AG09319 (cell line): ENCODE measurements at regions not wholly inside any gene's neighbourhood (a gene's known extent, or its start where the extent isn't known, plus 50 kb on each side); places are given as distances from the start of the nearest gene placed in this dataset.

ENCODE experiments used
- DNase-seq: peaks from one replicate; pipeline ENCODE4 v3.0.0-alpha.2; 2010; ENCODE audit warnings: low read depth; ENCODE audit errors: extremely low read depth
- TF ChIP-seq, protein P1 (sequence below): IDR thresholded peaks from 2 replicates; pipeline ENCODE4 v1.5.1; 2011; ENCODE audit warnings: low read depth, mild to moderate bottlenecking, inconsistent platforms, low read length, moderate library complexity

DNA sequence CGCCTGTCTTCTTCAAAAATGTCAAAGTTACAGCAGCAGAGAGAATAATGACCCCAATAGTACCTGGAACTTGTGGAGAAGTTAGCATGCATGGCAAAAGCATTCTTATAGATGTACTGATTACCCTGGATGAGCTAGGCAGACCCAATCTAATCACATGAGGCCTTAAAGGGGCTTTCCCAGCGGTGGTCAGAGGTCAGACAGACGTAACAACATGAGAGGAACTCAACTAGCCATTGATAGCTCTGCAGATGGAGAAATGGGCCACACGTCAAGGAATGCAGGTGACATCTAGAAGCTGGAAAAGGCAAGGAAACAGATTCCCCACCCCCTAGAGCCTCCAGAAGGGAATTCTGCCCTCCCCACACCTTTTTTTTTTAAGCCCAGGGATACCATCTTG lies 156.8 kb upstream of the ARID1B start:
- no peak for DNase-seq
- TF ChIP-seq, protein P1, sequence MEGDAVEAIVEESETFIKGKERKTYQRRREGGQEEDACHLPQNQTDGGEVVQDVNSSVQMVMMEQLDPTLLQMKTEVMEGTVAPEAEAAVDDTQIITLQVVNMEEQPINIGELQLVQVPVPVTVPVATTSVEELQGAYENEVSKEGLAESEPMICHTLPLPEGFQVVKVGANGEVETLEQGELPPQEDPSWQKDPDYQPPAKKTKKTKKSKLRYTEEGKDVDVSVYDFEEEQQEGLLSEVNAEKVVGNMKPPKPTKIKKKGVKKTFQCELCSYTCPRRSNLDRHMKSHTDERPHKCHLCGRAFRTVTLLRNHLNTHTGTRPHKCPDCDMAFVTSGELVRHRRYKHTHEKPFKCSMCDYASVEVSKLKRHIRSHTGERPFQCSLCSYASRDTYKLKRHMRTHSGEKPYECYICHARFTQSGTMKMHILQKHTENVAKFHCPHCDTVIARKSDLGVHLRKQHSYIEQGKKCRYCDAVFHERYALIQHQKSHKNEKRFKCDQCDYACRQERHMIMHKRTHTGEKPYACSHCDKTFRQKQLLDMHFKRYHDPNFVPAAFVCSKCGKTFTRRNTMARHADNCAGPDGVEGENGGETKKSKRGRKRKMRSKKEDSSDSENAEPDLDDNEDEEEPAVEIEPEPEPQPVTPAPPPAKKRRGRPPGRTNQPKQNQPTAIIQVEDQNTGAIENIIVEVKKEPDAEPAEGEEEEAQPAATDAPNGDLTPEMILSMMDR: no peak

GRCh38 chr6:156618600-156619205 lies 158.5 kb upstream of the ARID1B start:
- DNase-seq: no peak
- TF ChIP-seq, protein P1: no peak

DNA sequence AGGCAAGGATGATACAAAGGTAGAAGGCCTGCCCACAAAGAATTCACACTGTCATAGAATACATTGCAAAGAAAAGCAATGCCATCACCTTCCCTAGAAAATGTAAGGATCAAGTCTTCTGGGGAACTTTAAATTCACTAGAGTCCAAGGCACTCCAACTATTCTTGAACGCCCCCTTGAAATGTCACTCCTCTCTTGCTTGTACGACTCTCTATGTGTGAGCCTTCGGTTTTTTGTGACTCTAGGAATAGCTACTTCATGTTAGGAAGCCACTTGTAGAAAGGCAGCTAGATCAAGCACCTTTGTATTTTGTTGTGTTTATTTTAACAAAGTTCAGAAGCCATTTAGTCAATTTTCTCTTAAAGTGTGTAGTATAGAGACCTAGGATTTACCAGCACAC lies 159.2 kb upstream of the ARID1B start:
- TF ChIP-seq, protein P1: no peak
- no peak for DNase-seq

DNA sequence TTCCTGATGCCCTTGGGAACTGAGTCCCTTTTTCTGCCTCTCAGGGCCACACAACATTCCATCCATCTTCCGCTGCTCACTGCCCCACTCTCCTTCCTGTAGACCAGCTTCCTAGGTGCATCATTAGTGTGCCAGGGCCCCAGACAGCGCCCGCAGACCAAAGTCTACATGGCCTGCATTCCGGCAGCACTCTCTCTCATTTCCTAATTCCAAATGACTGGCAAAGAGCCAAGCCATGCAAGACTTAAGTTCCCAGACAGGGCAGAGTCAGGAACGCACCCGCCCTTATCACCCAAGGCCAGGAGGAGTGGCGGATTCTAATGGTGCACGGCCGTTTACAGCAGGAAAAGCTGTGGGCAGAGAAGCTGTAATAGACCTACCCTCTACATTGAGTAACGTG lies 159.8 kb upstream of the ARID1B start:
- TF ChIP-seq, protein P1: no peak
- DNase-seq: no peak

- no peak for DNase-seq
- TF ChIP-seq, protein P1: no peak
Observed at GRCh38 chr6:156616495-156616894, 160.7 kb upstream of the ARID1B start.

- DNase-seq: no peak
- TF ChIP-seq, protein P1: no peak
Observed at GRCh38 chr6:156613996-156614395, 163.2 kb upstream of the ARID1B start.

GRCh38 chr6:156612361-156612760 lies 164.8 kb upstream of the ARID1B start:
- TF ChIP-seq, protein P1: no peak
- DNase-seq: no peak
